Heart left ventricle (tissue), 13 donors: ENCODE measurements at regions not wholly inside any gene's neighbourhood (a gene's known extent, or its start where the extent isn't known, plus 50 kb on each side); places are given as distances from the start of the nearest gene placed in this dataset.

ENCODE experiments used
- CTCF ChIP-seq, 12 donors: fragments of 200-600 bp; sonication (generic) in 4 of 12; IDR thresholded peaks; one replicate each; pipeline versions ENCODE4 v1.5.0 to v1.8.0; 2018 to 2022; ENCODE audit warnings: antibody characterized with exemption in 12 of 12, mild to moderate bottlenecking in 5 of 12
- POLR2A ChIP-seq, 2 donors: fragments of 450-650 bp; IDR thresholded peaks; one replicate each; pipeline ENCODE4 v1.6.1; 2017; ENCODE audit warnings: antibody characterized with exemption in 2 of 2, mild to moderate bottlenecking in 2 of 2, moderate library complexity in 2 of 2
- donor health status: ischemic (EF 13 %, LVEDD 7.1; RV severe dilation, severe dysfunction).
- donor health status: DM: no; HTN: yes; CAD: no.
- donor health status: DM: no; HTN: no; CAD: no.
- donor health status: ischemic (EF 25% LVEDD 6.9; RV normal size, moderate dysfunction).
- donor health status: ischemic (EF 25% LVEDD 5.7; RV mildly dilated, moderate dysfunction).
- donor health status: ischemic (EF 35%, LVEDD 5.7; RV mildly dilated, moderate dysfunction).
- donor health status: nonischemic (EF 11% LVEDD 7.7; RV severe dilation, severe dysfunction).
- donor health status: DM: yes; HTN: yes; CAD: no.
- donor health status: PGD.
- donor health status: ischemic (EF 29% LVEDD 5.4; RV normal size, mild dysfunction).
- donor health status: nonischemic (EF 23%, LVEDD 6.1; RV moderate dilation, normal function).

DNA sequence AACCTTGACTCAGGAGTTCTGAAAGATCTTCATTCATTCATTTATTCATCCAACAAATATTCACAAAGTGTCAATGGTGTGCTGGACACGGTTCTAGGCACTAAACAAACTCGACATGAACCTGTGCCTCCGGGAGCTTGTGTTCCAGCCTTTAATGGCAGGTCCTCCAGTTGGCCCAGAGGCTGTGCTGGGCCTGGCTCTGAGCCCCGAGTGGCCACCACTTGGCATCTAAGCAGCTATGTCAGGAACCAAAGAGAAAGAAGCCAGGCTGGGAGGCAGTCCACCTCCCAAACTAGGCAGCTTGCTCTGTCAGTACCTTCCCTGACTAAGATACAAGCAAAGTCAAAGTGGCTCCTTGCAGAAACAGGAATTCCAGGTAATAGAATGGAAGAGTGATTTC, 233.6 kb downstream of the BUD13 start:
- TF ChIP-seq CTCF (IDR thresholded peaks at IDR 0.05), result no peak
- no peak for TF ChIP-seq POLR2A (IDR thresholded peaks at IDR 0.05)
